PC-3 (cell line): ENCODE measurements at regions not wholly inside any gene's neighbourhood (a gene's known extent, or its start where the extent isn't known, plus 50 kb on each side); places are given as distances from the start of the nearest gene placed in this dataset.

Experiments used
- ATAC-seq: fragments of 200-7000 bp; cut with Tn5 transposase; 2 replicates; pipeline ENCODE4 v1.9.1; 2020; ENCODE audit warnings: mild to moderate bottlenecking, moderate library complexity
- BruUV-seq: library from RNA; stranded (reverse); fragments of 400-500 nt; replicated peaks from 2 replicates; lab custom pipeline; 2021; lab: Mats Ljungman, UMichigan
- CTCF ChIA-PET: fragments of 300-600 bp; sonication (Branson Sonifier 250); formaldehyde crosslinking; loops from one replicate; lab custom pipeline; 2022; ENCODE audit warnings: antibody characterized with exemption; lab: Charles Lee
- POLR2A ChIA-PET: fragments of 300-600 bp; sonication (Branson Sonifier 250); formaldehyde crosslinking; loops from one replicate; lab custom pipeline; 2022; ENCODE audit warnings: antibody characterized with exemption; ENCODE audit not compliant: unreplicated experiment; lab: Charles Lee
- DNase-seq: peaks from one replicate; pipeline ENCODE4 v3.0.0-alpha.2; 2015
- H2AFZ ChIP-seq: fragments of 300-600 bp; sonication (generic); 2 replicates; pipeline ENCODE4 v1.6.0; 2016; ENCODE audit warnings: antibody characterized with exemption, low read length
- H3F3A ChIP-seq: fragments of 300-600 bp; sonication (generic); one replicate; pipeline ENCODE4 v1.6.0; 2017; ENCODE audit warnings: antibody characterized with exemption, low read length, control low read depth, mild to moderate bottlenecking; ENCODE audit not compliant: unreplicated experiment
- H3K27ac ChIP-seq: fragments of 300-600 bp; sonication (generic); 2 replicates; pipeline ENCODE4 v1.5.1; 2016; ENCODE audit warnings: mild to moderate bottlenecking, low read length
- H3K27me3 ChIP-seq: fragments of 300-600 bp; sonication (generic); 2 replicates; pipeline ENCODE4 v1.6.1; 2016; ENCODE audit warnings: low read length, mixed read lengths
- H3K36me3 ChIP-seq: fragments of 300-600 bp; sonication (generic); 2 replicates; pipeline ENCODE4 v1.6.1; 2016; ENCODE audit warnings: low read depth, mixed run types, low read length, mixed read lengths
- H3K4me1 ChIP-seq: fragments of 300-600 bp; sonication (generic); 2 replicates; pipeline ENCODE4 v1.5.1; 2016; ENCODE audit warnings: low read length; ENCODE audit not compliant: insufficient read depth
- H3K4me2 ChIP-seq: fragments of 300-600 bp; sonication (generic); 2 replicates; pipeline ENCODE4 v1.6.0; 2016; ENCODE audit warnings: low read length
- H3K4me3 ChIP-seq: fragments of 300-600 bp; sonication (generic); 2 replicates; pipeline ENCODE4 v1.5.1; 2016; ENCODE audit warnings: mild to moderate bottlenecking, low read length, mixed read lengths
- H3K79me2 ChIP-seq: fragments of 300-600 bp; sonication (generic); 2 replicates; pipeline ENCODE4 v1.6.1; 2017; ENCODE audit warnings: low read length, mixed read lengths
- H3K9ac ChIP-seq: fragments of 300-600 bp; sonication (generic); 2 replicates; pipeline ENCODE4 v1.6.0; 2016; ENCODE audit warnings: mild to moderate bottlenecking, low read length
- H3K9me2 ChIP-seq: fragments of 300-600 bp; sonication (generic); replicated peaks from 2 replicates; pipeline ENCODE4 v1.6.1; 2016; ENCODE audit warnings: mixed run types, low read length, mixed read lengths
- H3K9me3 ChIP-seq: fragments of 300-600 bp; sonication (generic); 2 replicates; pipeline ENCODE4 v1.6.1; 2016; ENCODE audit warnings: low read length, mixed read lengths
- H4K20me1 ChIP-seq: fragments of 300-600 bp; sonication (generic); 2 replicates; pipeline ENCODE4 v1.6.1; 2016; ENCODE audit warnings: low read length, mixed read lengths
- EZH2 ChIP-seq: fragments of 300-600 bp; sonication (generic); IDR thresholded peaks from one replicate; pipeline ENCODE4 v1.6.1; 2017; ENCODE audit warnings: antibody characterized with exemption, mild to moderate bottlenecking, low read length; ENCODE audit not compliant: unreplicated experiment
- EZH2phosphoT487 ChIP-seq: fragments of 300-600 bp; sonication (generic); IDR thresholded peaks from 2 replicates; pipeline ENCODE4 v1.6.1; 2018; ENCODE audit warnings: mild to moderate bottlenecking, antibody characterized with exemption, low read length, borderline replicate concordance
- intact Hi-C: fragments of 100-400 bp; cut with micrococcal nuclease; formaldehyde crosslinking; loops from 2 replicates; pipeline ENCODE4 v1.9.0; 2023
- TF ChIP-seq, protein P1 (sequence below): fragments of 300-600 bp; sonication (generic); conservative IDR thresholded peaks from 2 replicates; pipeline ENCODE4 v1.5.1; 2017; ENCODE audit warnings: antibody characterized with exemption, low read depth, mild to moderate bottlenecking, low read length

DNA sequence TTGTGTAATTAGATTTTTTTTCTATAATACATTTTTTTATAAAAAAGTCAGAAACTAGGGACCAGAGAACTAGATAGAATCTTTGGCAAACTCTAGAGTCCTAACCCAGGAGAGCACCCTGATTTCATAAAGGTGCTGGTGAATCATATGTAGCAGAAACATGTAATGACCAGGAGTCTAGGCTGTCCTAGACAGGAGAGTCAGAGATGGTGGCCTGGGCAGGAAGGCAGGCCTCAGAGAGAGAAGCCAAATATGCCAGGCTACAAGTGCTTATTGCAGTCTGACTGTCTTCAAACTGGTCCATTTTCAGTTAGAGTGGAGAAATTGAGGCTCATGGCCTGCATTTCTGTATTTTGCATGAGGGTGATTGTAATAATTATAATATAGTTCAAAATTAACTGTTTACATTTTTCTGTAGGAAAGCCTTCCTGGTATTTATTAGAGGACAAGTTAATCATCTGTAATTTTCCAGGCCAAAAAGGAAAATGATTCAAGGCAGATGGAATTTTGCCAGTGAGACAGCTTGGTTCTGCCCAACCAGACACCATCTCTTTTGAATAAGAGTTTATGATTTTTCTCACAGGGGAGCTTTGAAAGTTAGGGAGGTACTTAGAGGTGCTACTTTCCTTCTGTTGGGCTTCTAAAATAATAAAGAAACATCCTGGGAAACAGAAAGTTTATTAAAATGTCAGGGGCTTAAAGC, 129.8 kb downstream of the S1PR1 start:
- no peak overlapping the region for H3K4me2 ChIP-seq

DNA sequence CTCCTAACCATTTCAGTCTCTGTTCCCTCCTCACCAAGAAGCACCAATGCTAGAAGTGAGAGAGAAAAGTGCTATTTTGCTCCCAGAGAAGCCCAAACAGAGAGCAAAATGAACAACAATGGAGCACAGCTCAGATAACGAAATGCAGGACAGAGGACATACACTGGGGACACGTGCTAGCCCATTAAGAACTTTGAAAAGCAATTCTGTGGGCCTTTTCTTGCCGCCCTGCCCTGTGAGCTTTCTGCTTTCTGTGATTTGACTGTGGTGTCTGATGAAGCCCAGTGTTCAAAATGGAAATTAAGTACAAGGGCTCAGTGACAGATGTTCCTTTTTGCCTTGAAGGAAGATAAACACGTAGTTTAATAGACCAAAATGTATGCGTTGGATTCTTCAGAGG, 130.8 kb downstream of the S1PR1 start:
- POLR2A ChIA-PET, result no interaction called here
- no peak overlapping the region for H3K4me2 ChIP-seq
- H3K9me3 ChIP-seq, result no peaks in the 10 kb centered on the region
- no peak for ATAC-seq
- no peak overlapping the region for H3K4me3 ChIP-seq
- CTCF ChIA-PET, result interaction anchor here (1.4 kb wide), 1 partner anchor 10 kb away, joined by 3 read pairs; no protein-coding TSS in a partner anchor
- no peak overlapping the region for H2AFZ ChIP-seq
- no peak for TF ChIP-seq EZH2
- no peak for TF ChIP-seq EZH2phosphoT487
- TF ChIP-seq, protein P1, sequence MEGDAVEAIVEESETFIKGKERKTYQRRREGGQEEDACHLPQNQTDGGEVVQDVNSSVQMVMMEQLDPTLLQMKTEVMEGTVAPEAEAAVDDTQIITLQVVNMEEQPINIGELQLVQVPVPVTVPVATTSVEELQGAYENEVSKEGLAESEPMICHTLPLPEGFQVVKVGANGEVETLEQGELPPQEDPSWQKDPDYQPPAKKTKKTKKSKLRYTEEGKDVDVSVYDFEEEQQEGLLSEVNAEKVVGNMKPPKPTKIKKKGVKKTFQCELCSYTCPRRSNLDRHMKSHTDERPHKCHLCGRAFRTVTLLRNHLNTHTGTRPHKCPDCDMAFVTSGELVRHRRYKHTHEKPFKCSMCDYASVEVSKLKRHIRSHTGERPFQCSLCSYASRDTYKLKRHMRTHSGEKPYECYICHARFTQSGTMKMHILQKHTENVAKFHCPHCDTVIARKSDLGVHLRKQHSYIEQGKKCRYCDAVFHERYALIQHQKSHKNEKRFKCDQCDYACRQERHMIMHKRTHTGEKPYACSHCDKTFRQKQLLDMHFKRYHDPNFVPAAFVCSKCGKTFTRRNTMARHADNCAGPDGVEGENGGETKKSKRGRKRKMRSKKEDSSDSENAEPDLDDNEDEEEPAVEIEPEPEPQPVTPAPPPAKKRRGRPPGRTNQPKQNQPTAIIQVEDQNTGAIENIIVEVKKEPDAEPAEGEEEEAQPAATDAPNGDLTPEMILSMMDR, result no peak
- no peaks in the 10 kb centered on the region for H3F3A ChIP-seq
- no peaks in the 10 kb centered on the region for H4K20me1 ChIP-seq
- no peak overlapping the region for H3K27ac ChIP-seq
- no peaks in the 10 kb centered on the region for H3K27me3 ChIP-seq
- H3K79me2 ChIP-seq, result no peaks in the 10 kb centered on the region
- H3K36me3 ChIP-seq, result no peaks in the 10 kb centered on the region
- H3K4me1 ChIP-seq, result peaks cover 18% of the 10 kb centered on the region
- intact Hi-C loops, result no loop called here
- no peak for DNase-seq
- no peaks in the 10 kb centered on the region for H3K9me2 ChIP-seq
- no peak overlapping the region for H3K9ac ChIP-seq
- no TSS peak for BruUV-seq

More for the DNA sequence above, 129.8 kb downstream of the S1PR1 start:
- intact Hi-C loops, result no loop called here
- TF ChIP-seq, protein P1, result no peak
- TF ChIP-seq EZH2 (no peak), EZH2phosphoT487 (no peak)
- DNase-seq, result peak; percentile 37
- H3F3A ChIP-seq, result no peaks in the 10 kb centered on the region
- no peak overlapping the region for H3K27ac ChIP-seq
- CTCF ChIA-PET, result interaction anchor here (1.4 kb wide), 1 partner anchor 9 kb away, joined by 3 read pairs; no protein-coding TSS in a partner anchor
- no peaks in the 10 kb centered on the region for H3K36me3 ChIP-seq
- peaks cover 17% of the 10 kb centered on the region for H3K4me1 ChIP-seq
- H3K27me3 ChIP-seq, result no peaks in the 10 kb centered on the region
- H3K79me2 ChIP-seq, result no peaks in the 10 kb centered on the region
- peak; percentile 40 for ATAC-seq
- H3K9me3 ChIP-seq, result no peaks in the 10 kb centered on the region
- POLR2A ChIA-PET, result no interaction called here
- H4K20me1 ChIP-seq, result no peaks in the 10 kb centered on the region
- H3K9ac ChIP-seq, result no peak overlapping the region
- H3K4me3 ChIP-seq, result no peak overlapping the region
- no peaks in the 10 kb centered on the region for H3K9me2 ChIP-seq
- no peak overlapping the region for H2AFZ ChIP-seq
- BruUV-seq, result no TSS peak

DNA sequence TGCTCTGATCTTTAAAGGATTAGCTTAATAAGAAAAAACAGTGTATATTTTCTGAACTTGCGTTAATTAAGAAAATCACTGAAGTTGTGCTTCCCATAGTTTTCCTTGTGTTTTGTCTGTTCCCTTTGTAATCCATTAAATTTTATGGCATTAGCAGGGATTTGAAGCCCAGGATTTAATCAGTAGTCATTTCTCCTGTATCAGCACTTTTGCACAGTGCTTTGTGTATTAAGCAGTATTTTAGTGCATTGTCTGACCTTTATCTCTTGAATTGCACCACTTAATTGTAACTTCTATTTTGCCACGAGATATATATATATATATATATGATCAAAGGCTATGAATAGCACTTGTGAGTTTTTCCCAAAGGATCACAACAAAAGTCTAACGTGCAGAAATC, 133.7 kb downstream of the S1PR1 start:
- TF ChIP-seq EZH2 (no peak), EZH2phosphoT487 (no peak)
- TF ChIP-seq, protein P1, result no peak
- no peaks in the 10 kb centered on the region for H3K9me2 ChIP-seq
- H3K4me2 ChIP-seq, result peak overlapping the region; percentile 56; the same call in 1 of the 2 replicates
- H3F3A ChIP-seq, result no peaks in the 10 kb centered on the region
- no peak for DNase-seq
- CTCF ChIA-PET, result interaction anchor here (1.0 to 1.2 kb wide), 2 partner anchors 13 to 61 kb away, joined by 3 to 5 read pairs; no protein-coding TSS in a partner anchor
- H3K4me1 ChIP-seq, result peaks cover 18% of the 10 kb centered on the region
- H3K9ac ChIP-seq, result peak overlapping the region; percentile 23; the same call in 1 of the 2 replicates
- no peaks in the 10 kb centered on the region for H4K20me1 ChIP-seq
- intact Hi-C loops, result no loop called here
- no TSS peak for BruUV-seq
- POLR2A ChIA-PET, result interaction anchor here (0.6 kb wide), 1 partner anchor 162 kb away, joined by 4 read pairs; no protein-coding TSS in a partner anchor
- no peaks in the 10 kb centered on the region for H3K36me3 ChIP-seq
- H3K4me3 ChIP-seq, result no peak overlapping the region
- no peaks in the 10 kb centered on the region for H3K79me2 ChIP-seq
- no peaks in the 10 kb centered on the region for H3K27me3 ChIP-seq
- no peak overlapping the region for H2AFZ ChIP-seq
- H3K9me3 ChIP-seq, result no peaks in the 10 kb centered on the region
- H3K27ac ChIP-seq, result peak overlapping the region; percentile 69
- no peak for ATAC-seq
